OCI-LY1 (cell line): ENCODE measurements at regions not wholly inside any gene's neighbourhood (a gene's known extent, or its start where the extent isn't known, plus 50 kb on each side); places are given as distances from the start of the nearest gene placed in this dataset.

Experiments
- H2AFZ ChIP-seq: fragments of 200-600 bp; sonication (generic), shearing (Covaris generic); 2 replicates; pipeline ENCODE4 v1.6.0; 2014; ENCODE audit warnings: antibody characterized with exemption, mild to moderate bottlenecking, low read length
- H3F3A ChIP-seq: fragments of 200-600 bp; sonication (generic), shearing (Covaris generic); 2 replicates; pipeline ENCODE4 v1.6.0; 2014; ENCODE audit warnings: mild to moderate bottlenecking, antibody characterized with exemption, low read length, moderate library complexity; ENCODE audit not compliant: insufficient read depth
- H3K27ac ChIP-seq: fragments of 200-600 bp; sonication (generic); 2 replicates; pipeline ENCODE4 v1.5.1; 2014; ENCODE audit warnings: low read length, mixed run types, mild to moderate bottlenecking, low read depth; ENCODE audit not compliant: poor library complexity, severe bottlenecking
- H3K27me3 ChIP-seq: fragments of 200-600 bp; sonication (generic); 2 replicates; pipeline ENCODE4 v1.6.0; 2014; ENCODE audit warnings: antibody characterized with exemption, mild to moderate bottlenecking, low read length, moderate library complexity; ENCODE audit not compliant: insufficient read depth
- H3K36me3 ChIP-seq: fragments of 200-600 bp; sonication (generic); 2 replicates; pipeline ENCODE4 v1.6.1; 2014; ENCODE audit warnings: mild to moderate bottlenecking, antibody characterized with exemption, low read length, moderate library complexity, mixed read lengths; ENCODE audit not compliant: insufficient read depth
- H3K4me1 ChIP-seq: fragments of 200-600 bp; sonication (generic); 2 replicates; pipeline ENCODE4 v1.5.1; 2014; ENCODE audit warnings: mild to moderate bottlenecking, low read length, moderate library complexity; ENCODE audit not compliant: insufficient read depth, severe bottlenecking
- H3K4me2 ChIP-seq: fragments of 200-600 bp; sonication (generic), shearing (Covaris generic); 2 replicates; pipeline ENCODE4 v1.6.1; 2014; ENCODE audit warnings: low read length
- H3K4me3 ChIP-seq: fragments of 200-600 bp; sonication (generic); 2 replicates; pipeline ENCODE4 v1.5.1; 2014; ENCODE audit warnings: low read length, low read depth, mild to moderate bottlenecking, mixed read lengths; ENCODE audit not compliant: poor library complexity, severe bottlenecking
- H3K79me2 ChIP-seq: fragments of 200-600 bp; shearing (Covaris generic); 2 replicates; pipeline ENCODE4 v1.6.1; 2016; ENCODE audit warnings: mixed run types, low read length, mixed read lengths; ENCODE audit not compliant: insufficient read depth
- H3K9ac ChIP-seq: fragments of 200-600 bp; sonication (generic), shearing (Covaris generic); 2 replicates; pipeline ENCODE4 v1.6.1; 2014; ENCODE audit warnings: mild to moderate bottlenecking, low read length, mixed read lengths
- H3K9me2 ChIP-seq: fragments of 200-600 bp; sonication (generic), shearing (Covaris generic); 2 replicates; pipeline ENCODE4 v1.6.1; 2014; ENCODE audit warnings: low read depth, mild to moderate bottlenecking, low read length, mixed read lengths
- H3K9me3 ChIP-seq: fragments of 200-600 bp; shearing (Covaris generic); 2 replicates; pipeline ENCODE4 v1.6.1; 2014; ENCODE audit warnings: low read length, mixed read lengths
- H4K20me1 ChIP-seq: fragments of 200-600 bp; sonication (generic), shearing (Covaris generic); 2 replicates; pipeline ENCODE4 v1.6.0; 2016; ENCODE audit warnings: mild to moderate bottlenecking, low read length; ENCODE audit not compliant: insufficient read depth
- CTCF ChIP-seq: fragments of 200-600 bp; sonication (generic), shearing (Covaris generic); IDR thresholded peaks from 2 replicates; pipeline ENCODE4 v1.5.1; 2017; ENCODE audit warnings: mild to moderate bottlenecking, antibody characterized with exemption, low read length, moderate library complexity, mixed read lengths
- EZH2 ChIP-seq: fragments of 200-600 bp; sonication (generic), shearing (Covaris generic); IDR thresholded peaks from 2 replicates; pipeline ENCODE4 v1.8.0; 2017; ENCODE audit warnings: borderline replicate concordance, mixed run types, mild to moderate bottlenecking, antibody characterized with exemption, low read length, moderate library complexity, mixed read lengths

DNA sequence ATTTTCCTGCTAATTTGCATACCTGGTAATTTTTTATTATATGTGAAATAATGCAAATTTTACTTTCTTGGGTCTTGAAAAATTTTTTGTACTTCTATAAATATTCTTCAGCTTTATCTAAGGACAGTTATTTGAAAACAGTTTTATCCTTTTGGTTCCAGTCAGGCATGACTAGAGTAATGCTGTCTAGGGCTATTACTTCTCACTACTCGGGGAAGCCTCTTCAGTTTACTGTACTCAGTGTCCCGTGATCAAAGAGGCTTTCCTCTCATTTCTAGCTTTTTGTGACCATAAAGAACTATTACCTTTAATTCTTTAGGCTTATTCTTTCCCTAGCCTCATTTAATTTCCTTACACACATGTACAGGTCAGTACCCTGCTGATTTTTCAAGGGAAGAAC is 153.8 kb upstream of the HDAC9 start:
- Histone ChIP-seq H3K4me3 (no peak overlapping the region), H2AFZ (no peak overlapping the region), H3K27ac (no peak overlapping the region), H4K20me1 (no peaks in the 10 kb centered on the region), H3K4me1 (no peaks in the 10 kb centered on the region), H3K9me3 (peaks cover 3% of the 10 kb centered on the region), H3K27me3 (no peaks in the 10 kb centered on the region), H3K79me2 (no peaks in the 10 kb centered on the region), H3K4me2 (no peak overlapping the region), H3K9me2 (no peaks in the 10 kb centered on the region), H3K9ac (no peak overlapping the region), H3F3A (no peaks in the 10 kb centered on the region), H3K36me3 (no peaks in the 10 kb centered on the region)
- TF ChIP-seq CTCF (no peak), EZH2 (no peak)

DNA sequence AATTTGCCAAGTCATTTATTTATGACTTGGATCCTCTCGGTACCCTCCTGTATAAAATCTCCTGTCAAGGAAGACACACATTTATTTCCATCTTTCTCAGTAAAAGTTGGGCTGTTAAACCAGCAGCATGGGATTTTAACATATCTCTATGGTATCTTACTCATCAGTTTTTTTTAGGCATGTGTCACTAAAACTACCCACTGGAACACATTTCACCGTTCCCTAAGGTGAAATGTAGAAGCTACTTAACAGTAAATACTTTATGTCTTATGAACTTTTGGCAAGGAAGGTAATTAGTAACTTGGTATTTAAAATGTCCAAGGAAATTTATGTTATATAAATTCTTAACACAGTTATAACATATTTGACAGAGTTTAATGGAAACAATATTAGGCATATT is 152.5 kb upstream of the HDAC9 start:
- TF ChIP-seq CTCF (no peak), EZH2 (no peak)
- H3K4me3 ChIP-seq, result no peak overlapping the region
- H3K9me2 ChIP-seq, result no peaks in the 10 kb centered on the region
- no peaks in the 10 kb centered on the region for H3K27me3 ChIP-seq
- H3K79me2 ChIP-seq, result no peaks in the 10 kb centered on the region
- H3K9me3 ChIP-seq, result peaks cover 3% of the 10 kb centered on the region
- H2AFZ ChIP-seq, result no peak overlapping the region
- H3K4me2 ChIP-seq, result no peak overlapping the region
- H3F3A ChIP-seq, result no peaks in the 10 kb centered on the region
- H3K27ac ChIP-seq, result no peak overlapping the region
- H3K36me3 ChIP-seq, result no peaks in the 10 kb centered on the region
- no peak overlapping the region for H3K9ac ChIP-seq
- H4K20me1 ChIP-seq, result no peaks in the 10 kb centered on the region
- no peaks in the 10 kb centered on the region for H3K4me1 ChIP-seq

GRCh38 chr7:18344536-18344935 is 151.0 kb upstream of the HDAC9 start:
- H3K79me2 ChIP-seq, result no peaks in the 10 kb centered on the region
- no peaks in the 10 kb centered on the region for H3K9me2 ChIP-seq
- H3F3A ChIP-seq, result no peaks in the 10 kb centered on the region
- peaks cover 3% of the 10 kb centered on the region for H3K9me3 ChIP-seq
- H3K4me1 ChIP-seq, result no peaks in the 10 kb centered on the region
- H3K4me3 ChIP-seq, result no peak overlapping the region
- H3K4me2 ChIP-seq, result no peak overlapping the region
- H3K27me3 ChIP-seq, result no peaks in the 10 kb centered on the region
- H2AFZ ChIP-seq, result no peak overlapping the region
- TF ChIP-seq CTCF (no peak), EZH2 (no peak)
- no peaks in the 10 kb centered on the region for H3K36me3 ChIP-seq
- no peak overlapping the region for H3K9ac ChIP-seq
- H3K27ac ChIP-seq, result no peak overlapping the region
- H4K20me1 ChIP-seq, result no peaks in the 10 kb centered on the region
